CD14-positive monocyte (primary cell): ENCODE measurements at regions not wholly inside any gene's neighbourhood (a gene's known extent, or its start where the extent isn't known, plus 50 kb on each side); places are given as distances from the start of the nearest gene placed in this dataset.

Experiments used
- DNase-seq, 3 donors: peaks; one replicate each; pipeline ENCODE4 v3.0.0-alpha.2; 2011 to 2022
- H2AFZ ChIP-seq: 2 replicates; pipeline ENCODE4 v1.6.0; 2012; ENCODE audit warnings: mild to moderate bottlenecking, low read depth, low read length, inconsistent platforms; ENCODE audit not compliant: insufficient read depth, poor library complexity, severe bottlenecking
- H3K27ac ChIP-seq, 2 donors: 1 replicate in 1 of 2; 2 replicates in 1 of 2; pipeline ENCODE4 v1.5.1; 2012 to 2013; ENCODE audit warnings: low read length in 2 of 2, control low read depth in 1 of 2, inconsistent platforms in 1 of 2, low read depth in 1 of 2, mild to moderate bottlenecking in 1 of 2
- H3K27me3 ChIP-seq, 2 donors: one replicate each; pipeline versions ENCODE4 v1.6.0 to v1.6.1; 2011 to 2013; ENCODE audit warnings: low read length in 2 of 2; ENCODE audit not compliant: control insufficient read depth in 2 of 2, insufficient read depth in 2 of 2
- H3K36me3 ChIP-seq, 2 donors: replicated peaks in 1 of 2; 1 replicate in 1 of 2; 2 replicates in 1 of 2; pipeline versions ENCODE4 v1.5.1 to v1.6.1; 2012 to 2013; ENCODE audit warnings: low read length in 2 of 2, control low read depth in 1 of 2, inconsistent platforms in 1 of 2, mild to moderate bottlenecking in 1 of 2; ENCODE audit not compliant: insufficient read depth in 2 of 2, control insufficient read depth in 1 of 2
- H3K4me1 ChIP-seq, 2 donors: 1 replicate in 1 of 2; 2 replicates in 1 of 2; pipeline versions ENCODE4 v1.5.1 to v1.6.1; 2012 to 2013; ENCODE audit warnings: low read length in 2 of 2, control low read depth in 1 of 2, inconsistent platforms in 1 of 2, mild to moderate bottlenecking in 1 of 2, moderate library complexity in 1 of 2; ENCODE audit not compliant: insufficient read depth in 2 of 2, control insufficient read depth in 1 of 2
- H3K4me2 ChIP-seq: replicated peaks from 2 replicates; pipeline ENCODE3; 2012; ENCODE audit warnings: low read length, moderate library complexity, mild to moderate bottlenecking; ENCODE audit not compliant: poor library complexity, severe bottlenecking; ENCODE audit errors: extremely low read depth
- H3K4me3 ChIP-seq, 3 experiments: fragments of 200-600 bp in 1 of 3; sonication (generic) in 1 of 3; replicated peaks in 1 of 3; 1 replicate in 2 of 3; 2 replicates in 1 of 3; pipeline ENCODE4 v1.5.1; 2011 to 2013; ENCODE audit warnings: low read length in 3 of 3, mild to moderate bottlenecking in 3 of 3, control low read depth in 2 of 3, low read depth in 2 of 3, inconsistent platforms in 1 of 3, moderate library complexity in 1 of 3
- H3K79me2 ChIP-seq: 2 replicates; pipeline ENCODE4 v1.6.0; 2012; ENCODE audit warnings: mild to moderate bottlenecking, control low read depth, inconsistent platforms, low read length, moderate library complexity; ENCODE audit not compliant: insufficient read depth
- H3K9ac ChIP-seq: 2 replicates; pipeline ENCODE4 v1.6.0; 2017; ENCODE audit warnings: low read length, mild to moderate bottlenecking; ENCODE audit not compliant: insufficient read depth, poor library complexity, severe bottlenecking
- H3K9me3 ChIP-seq, 2 donors: replicated peaks in 1 of 2; 1 replicate in 1 of 2; 2 replicates in 1 of 2; pipeline versions ENCODE4 v1.5.1 to v1.6.1; 2012 to 2013; ENCODE audit warnings: low read length in 2 of 2, control low read depth in 1 of 2; ENCODE audit not compliant: control insufficient read depth in 1 of 2, insufficient read depth in 1 of 2
- H4K20me1 ChIP-seq: 2 replicates; pipeline ENCODE4 v1.6.0; 2012; ENCODE audit warnings: mild to moderate bottlenecking, low read length, control low read depth, moderate library complexity; ENCODE audit not compliant: insufficient read depth
- H3K27ac Mint-ChIP-seq, 7 donors: one replicate each; pipeline ENCODE4 v1.8.0; 2020; ENCODE audit warnings: mild to moderate bottlenecking in 7 of 7, mixed read lengths in 7 of 7, moderate library complexity in 6 of 7, inconsistent platforms in 2 of 7
- H3K27me3 Mint-ChIP-seq, 3 donors: one replicate each; pipeline ENCODE4 v1.8.0; 2021 to 2022; ENCODE audit warnings: low read depth in 3 of 3, mild to moderate bottlenecking in 3 of 3, mixed read lengths in 3 of 3, moderate library complexity in 3 of 3, inconsistent platforms in 1 of 3
- H3K36me3 Mint-ChIP-seq, 2 donors: one replicate each; pipeline ENCODE4 v1.8.0; 2020; ENCODE audit warnings: mixed read lengths in 2 of 2, inconsistent platforms in 1 of 2, mild to moderate bottlenecking in 1 of 2
- H3K4me1 Mint-ChIP-seq: one replicate; pipeline ENCODE4 v1.8.0; 2020; ENCODE audit warnings: mild to moderate bottlenecking, mixed read lengths
- H3K4me3 Mint-ChIP-seq, 2 donors: one replicate each; pipeline ENCODE4 v1.8.0; 2020; ENCODE audit warnings: mild to moderate bottlenecking in 2 of 2, mixed read lengths in 2 of 2, moderate library complexity in 1 of 2
- H3K9me3 Mint-ChIP-seq, 7 donors: one replicate each; pipeline ENCODE4 v1.8.0; 2020 to 2022; ENCODE audit warnings: mixed read lengths in 7 of 7, mild to moderate bottlenecking in 6 of 7, moderate library complexity in 6 of 7, inconsistent platforms in 2 of 7
- CTCF ChIP-seq: fragments of 200-600 bp; IDR thresholded peaks from one replicate; pipeline ENCODE4 v1.8.0; 2022; ENCODE audit warnings: antibody characterized with exemption, mild to moderate bottlenecking
- WGBS: methylation state at CpG from one replicate; pipeline ENCODE4 v1.1.5; 2013; ENCODE audit warnings: missing lambda C conversion rate; ENCODE audit not compliant: insufficient coverage; 5-methylcytosine and 5-hydroxymethylcytosine counted together
- intact Hi-C, 2 donors: fragments of 100-400 bp; cut with micrococcal nuclease; formaldehyde crosslinking; loops; one replicate each; pipeline versions ENCODE4 v1.15.0 to v1.15.1; 2023

GRCh38 chr7:67894746-67895145 is 898.1 kb downstream of the TYW1 start:
- Mint-ChIP-seq H3K27ac (no peak overlapping the region), H3K9me3 (peaks cover 15 to 74% (median 47%) of the 10 kb centered on the region in 7 donors), H3K27me3 (peaks cover 0 to 3% (median 0%) of the 10 kb centered on the region in 3 donors), H3K4me1 (no peaks in the 10 kb centered on the region), H3K36me3 (no peaks in the 10 kb centered on the region), H3K4me3 (no peak overlapping the region)
- H3K79me2 ChIP-seq: no peaks in the 10 kb centered on the region
- no peaks in the 10 kb centered on the region for H3K36me3 ChIP-seq
- peaks cover 46 to 77% of the 10 kb centered on the region in 2 donors for H3K9me3 ChIP-seq
- no peak overlapping the region for H3K4me3 ChIP-seq
- no peaks in the 10 kb centered on the region for H3K27me3 ChIP-seq
- no peak overlapping the region for H3K27ac ChIP-seq
- H3K4me1 ChIP-seq: no peaks in the 10 kb centered on the region
- no peak overlapping the region for H2AFZ ChIP-seq
- no peak overlapping the region for H3K9ac ChIP-seq
- H4K20me1 ChIP-seq: no peaks in the 10 kb centered on the region
- no peak for TF ChIP-seq CTCF
- DNase-seq: no peak
- WGBS: 100% methylated on average over 3 of the region's 6 CpGs
- H3K4me2 ChIP-seq: no peak overlapping the region
- intact Hi-C loops: no loop called here

- Histone ChIP-seq H3K36me3 (no peaks in the 10 kb centered on the region), H3K27ac (no peak overlapping the region), H3K4me3 (no peak overlapping the region), H4K20me1 (no peaks in the 10 kb centered on the region), H3K79me2 (no peaks in the 10 kb centered on the region), H3K9ac (no peak overlapping the region), H2AFZ (no peak overlapping the region), H3K4me2 (no peak overlapping the region), H3K4me1 (no peaks in the 10 kb centered on the region), H3K27me3 (no peaks in the 10 kb centered on the region), H3K9me3 (peaks cover 50 to 75% of the 10 kb centered on the region in 2 donors)
- H3K4me3 Mint-ChIP-seq: no peak overlapping the region
- H3K27me3 Mint-ChIP-seq: peaks cover 0 to 3% (median 0%) of the 10 kb centered on the region in 3 donors
- no peak overlapping the region for H3K27ac Mint-ChIP-seq
- no peaks in the 10 kb centered on the region for H3K36me3 Mint-ChIP-seq
- no peak for DNase-seq
- intact Hi-C loops: no loop called here
- TF ChIP-seq CTCF: no peak
- H3K9me3 Mint-ChIP-seq: peaks cover 16 to 73% (median 46%) of the 10 kb centered on the region in 7 donors
- no peaks in the 10 kb centered on the region for H3K4me1 Mint-ChIP-seq
These were observed 900.1 kb downstream of the TYW1 start for GRCh38 chr7:67896721-67897120.
